Stimulated activated CD8-positive, alpha-beta memory T cell treated with anti-CD3 and anti-CD28 coated beads, Interleukin-4, amount 100 ng/mL, for 4 hours (primary cell): ENCODE measurements at regions not wholly inside any gene's neighbourhood (a gene's known extent, or its start where the extent isn't known, plus 50 kb on each side); places are given as distances from the start of the nearest gene placed in this dataset.
"Not testable (repeated sequence)": the region's sequence is repeated elsewhere in the genome, so short reads cannot be mapped to it uniquely, and the experiment has no call there.

Source experiments
- DNase-seq, 2 donors: peaks; one replicate each; pipeline ENCODE4 v3.0.0-alpha.2; 2020; ENCODE audit warnings: low read depth in 2 of 2, low spot score in 1 of 2

DNA sequence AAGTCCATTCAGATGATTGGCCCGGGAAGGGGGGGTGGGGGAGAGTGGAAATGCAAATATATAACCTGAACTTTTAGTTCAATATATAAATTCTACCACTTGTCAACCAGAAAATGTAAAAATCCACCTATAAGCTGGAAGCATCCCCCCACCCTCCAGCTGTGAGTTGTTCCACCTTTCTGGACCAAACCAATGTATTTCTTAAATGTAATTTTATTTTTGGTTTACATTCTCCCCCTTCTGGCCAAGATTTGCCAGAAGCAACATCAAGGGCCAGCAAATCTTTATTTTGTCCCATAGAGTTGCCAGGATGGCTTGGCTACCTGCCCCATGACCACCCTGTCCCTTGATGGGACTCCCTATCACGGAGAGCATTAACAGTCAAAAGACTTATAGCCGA is 545.7 kb downstream of the TBL1XR1 start:
- no peak for DNase-seq

- no peak for DNase-seq
Measured at GRCh38 chr3:176650478-176650877, 546.8 kb downstream of the TBL1XR1 start.

DNA sequence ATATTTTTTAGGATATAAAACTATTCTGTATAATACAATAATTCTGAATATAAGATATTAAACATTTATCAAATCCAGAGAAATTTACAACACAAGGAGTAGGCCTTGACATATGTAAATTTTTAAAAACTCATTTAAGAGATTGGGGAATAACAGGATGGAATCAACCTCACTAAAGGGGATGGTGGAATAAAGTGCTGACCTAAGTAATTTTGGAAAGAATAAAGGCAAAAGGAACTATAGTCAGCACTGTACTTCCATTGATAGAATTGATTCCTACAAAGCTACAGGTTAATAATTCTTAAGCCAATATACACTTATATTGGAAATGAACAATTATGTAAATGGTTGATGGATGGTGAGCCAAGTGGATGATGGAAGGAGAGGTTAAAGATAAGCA is 549.3 kb downstream of the TBL1XR1 start:
- no peak for DNase-seq

DNA sequence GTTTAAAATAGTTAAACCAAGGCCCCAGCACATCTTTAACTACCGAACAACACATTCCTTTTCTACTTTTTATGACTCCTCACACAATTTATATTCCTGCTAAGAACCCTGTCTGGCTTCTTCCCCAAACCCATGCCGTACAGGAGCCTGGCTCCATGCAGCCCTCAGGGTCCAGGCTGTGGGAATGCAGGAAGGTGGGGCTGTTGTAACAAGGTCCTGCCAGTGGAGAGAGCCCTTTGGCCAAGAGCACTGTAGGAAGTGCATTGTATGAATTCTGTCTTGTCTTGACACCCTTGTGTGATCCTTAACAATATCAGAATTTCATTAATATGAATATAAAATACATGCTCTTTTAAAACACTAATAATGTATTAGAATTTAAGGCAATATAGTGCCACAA is 563.8 kb downstream of the TBL1XR1 start:
- DNase-seq = no peak

DNA sequence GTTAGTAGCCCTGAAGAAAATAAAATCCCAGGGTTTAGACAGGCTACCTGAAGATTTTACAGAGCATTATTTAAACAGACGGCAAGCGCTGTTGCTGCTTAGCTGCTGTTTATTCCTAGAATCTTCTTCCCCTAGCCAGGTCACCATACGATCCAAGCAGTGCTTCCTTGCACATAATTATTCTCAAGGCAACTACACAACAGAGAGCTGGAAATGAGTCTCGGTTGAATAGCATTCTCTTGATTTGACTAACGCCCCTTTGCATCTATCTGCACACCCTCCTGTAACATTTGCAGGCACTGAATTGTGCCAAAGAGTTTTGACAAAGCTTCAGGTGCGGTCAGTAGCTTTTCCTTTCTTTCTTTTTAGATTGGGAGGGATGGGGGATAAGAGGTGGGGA is 564.4 kb downstream of the TBL1XR1 start:
- DNase-seq = no peak

- no peak for DNase-seq
Measured at GRCh38 chr3:176631165-176631564, 566.1 kb downstream of the TBL1XR1 start.

GRCh38 chr3:176628101-176628639 is 569.1 kb downstream of the TBL1XR1 start:
- DNase-seq = no peak

GRCh38 chr3:176623468-176624150 is 573.7 kb downstream of the TBL1XR1 start:
- no peak for DNase-seq

DNA sequence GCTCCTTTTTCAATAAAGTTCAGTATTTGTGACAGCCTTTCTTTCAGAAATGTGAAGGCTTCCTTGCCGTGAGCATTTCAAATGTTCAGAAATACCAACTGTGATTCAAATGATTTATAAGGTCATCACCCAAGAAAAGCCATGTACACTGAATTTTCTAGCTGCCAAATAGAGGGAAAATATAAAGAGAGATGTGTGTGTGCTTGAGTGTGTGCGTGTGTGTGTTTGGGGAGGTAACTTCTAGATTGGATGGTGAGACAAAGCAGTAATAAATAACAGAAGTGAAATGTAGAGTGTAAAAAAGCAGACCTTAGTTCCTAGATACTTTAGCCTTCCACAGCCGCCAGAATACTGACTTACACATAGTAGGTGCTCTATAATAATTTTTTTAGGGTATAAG is 577.4 kb downstream of the TBL1XR1 start:
- DNase-seq = no peak

DNA sequence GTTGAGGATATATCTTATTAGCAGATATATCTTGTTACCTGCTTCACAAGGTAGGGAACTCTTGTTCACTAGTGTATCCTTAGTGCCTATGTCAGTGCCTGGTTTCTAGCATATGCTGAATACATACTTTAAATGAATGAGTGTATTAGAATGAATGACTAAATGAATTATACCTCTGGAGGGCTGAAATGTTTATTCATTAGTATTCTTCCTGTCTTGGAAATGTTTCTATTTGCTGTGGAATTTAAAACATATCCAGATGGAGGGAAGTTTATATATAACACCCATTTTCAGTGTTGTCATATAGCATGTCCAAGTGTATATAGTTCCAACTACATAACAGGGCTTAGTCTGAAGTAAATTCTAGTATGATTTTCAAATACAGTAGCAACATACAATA is 581.5 kb downstream of the TBL1XR1 start:
- no peak for DNase-seq

GRCh38 chr3:176611703-176612102 is 585.6 kb downstream of the TBL1XR1 start:
- DNase-seq = no peak

GRCh38 chr3:176609361-176609760 is 587.9 kb downstream of the TBL1XR1 start:
- DNase-seq = no peak

DNA sequence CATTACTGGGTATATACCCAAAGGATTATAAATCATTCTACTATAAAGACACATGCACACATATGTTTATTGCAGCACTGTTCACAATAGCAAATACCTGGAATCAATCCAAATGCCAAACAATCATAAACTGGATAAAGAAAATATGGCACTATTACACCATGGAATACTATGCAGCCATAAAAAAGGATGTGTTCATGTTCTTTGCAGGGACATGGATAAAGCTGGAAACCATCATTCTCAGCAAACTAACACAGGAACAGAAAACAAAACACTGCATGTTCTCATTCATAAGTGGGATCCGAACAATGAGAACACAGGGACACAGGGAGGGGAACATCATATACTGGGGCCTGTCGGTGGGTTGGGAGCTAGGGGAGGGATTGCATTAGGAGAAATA is 591.7 kb downstream of the TBL1XR1 start:
- DNase-seq = not testable (repeated sequence)

DNA sequence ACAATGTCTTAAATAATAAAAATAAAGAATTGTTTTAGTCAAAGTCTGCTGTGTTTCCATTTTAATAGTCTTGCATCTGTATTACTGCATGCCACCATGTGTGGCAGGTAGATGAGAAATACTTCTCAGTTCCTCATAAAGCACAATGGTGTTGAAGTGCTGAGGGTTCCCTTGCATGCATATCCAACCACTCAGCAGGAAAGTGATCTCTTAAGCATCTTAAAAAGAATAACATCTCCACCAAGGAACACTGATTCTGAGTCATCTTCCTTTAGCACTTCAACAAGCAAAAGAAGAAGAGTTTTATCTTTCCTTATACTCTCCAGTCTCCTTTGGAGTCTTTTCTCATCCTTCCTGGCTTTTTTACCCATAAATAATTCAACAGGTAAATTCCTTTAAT is 602.0 kb downstream of the TBL1XR1 start:
- DNase-seq = no peak

GRCh38 chr3:176590722-176591121 is 606.6 kb downstream of the TBL1XR1 start:
- DNase-seq = no peak

- DNase-seq = no peak
Measured at GRCh38 chr3:176587089-176587488, 610.2 kb downstream of the TBL1XR1 start.

GRCh38 chr3:176584413-176585176 is 612.7 kb downstream of the TBL1XR1 start:
- no peak for DNase-seq

- DNase-seq = no peak
Measured at GRCh38 chr3:176583956-176584355, 613.3 kb downstream of the TBL1XR1 start.

DNA sequence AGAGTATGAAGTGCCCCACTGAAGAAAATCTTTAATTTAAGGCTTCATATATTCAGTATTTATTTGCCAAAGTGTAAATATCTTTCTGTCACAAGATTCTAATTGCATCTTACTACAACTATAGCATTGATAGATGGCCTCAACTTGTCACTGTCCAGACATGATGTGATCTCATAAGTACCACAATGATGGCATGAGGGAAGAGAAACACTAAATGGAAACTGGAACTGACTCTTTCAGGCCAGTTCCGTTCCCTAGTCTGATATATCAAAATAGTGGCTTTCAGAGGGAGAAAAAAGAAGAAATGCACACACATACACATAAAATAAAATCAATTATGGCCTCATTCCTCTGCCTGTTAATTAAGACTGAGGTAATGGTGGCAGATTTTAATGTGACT is 615.7 kb downstream of the TBL1XR1 start:
- DNase-seq = no peak

- DNase-seq = no peak
Measured at GRCh38 chr3:176579711-176580185, 617.5 kb downstream of the TBL1XR1 start.

DNA sequence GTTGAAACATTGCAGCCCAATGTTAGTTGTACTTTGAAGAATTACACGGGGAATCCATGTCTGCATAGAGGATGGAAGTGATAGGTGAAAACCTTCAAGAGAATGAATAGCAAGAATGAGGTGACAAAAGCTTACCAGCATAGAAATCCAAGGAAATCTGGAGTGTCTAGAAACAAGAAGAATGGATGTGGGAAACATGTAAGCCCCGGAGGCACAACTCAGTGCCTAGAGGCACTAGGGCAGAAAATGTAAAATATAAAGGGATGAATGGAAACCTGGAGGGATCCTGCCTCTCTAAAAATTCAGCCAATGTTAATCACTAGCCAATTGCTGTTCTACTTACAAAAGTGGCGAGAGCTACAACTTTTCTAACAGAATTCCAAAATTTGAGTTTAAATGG is 619.0 kb downstream of the TBL1XR1 start:
- DNase-seq = no peak

DNA sequence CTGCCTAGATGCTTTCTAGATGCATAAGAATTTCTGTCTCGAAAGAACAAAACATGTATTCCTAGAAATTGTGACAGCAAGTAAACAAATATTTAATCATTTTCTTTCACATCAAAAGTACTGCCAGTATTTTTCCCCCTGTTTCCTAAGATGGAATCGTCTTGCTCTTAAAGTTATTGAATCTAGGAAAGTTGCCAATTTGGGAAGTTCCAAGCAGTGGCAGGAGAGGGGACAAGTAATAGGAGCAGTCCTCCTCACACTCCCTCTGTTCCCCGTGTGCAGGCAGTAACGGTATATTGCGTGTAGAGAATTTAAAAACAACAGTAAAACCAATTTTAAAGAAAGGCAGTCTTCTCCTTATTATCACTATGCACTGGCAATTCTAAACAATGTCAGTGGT is 619.8 kb downstream of the TBL1XR1 start:
- DNase-seq = no peak
